ENCODE measurements at regions not wholly inside any gene's neighbourhood (a gene's known extent, or its start where the extent isn't known, plus 50 kb on each side); places are given as distances from the start of the nearest gene placed in this dataset.
"Not testable (repeated sequence)": the region's sequence is repeated elsewhere in the genome, so short reads cannot be mapped to it uniquely, and the experiment has no call there.

GRCh38 chrX:55389376-55389775 is 62.6 kb upstream of the MAGEH1 start:
- POLR2A ChIA-PET = no interaction called here
- Mint-ChIP-seq H3K36me3 (ENCODE audit: insufficient read depth, unreplicated experiment) (no peaks in the 10 kb centered on the region), H3K4me1 (ENCODE audit: insufficient read depth, unreplicated experiment) (no peaks in the 10 kb centered on the region), H3K27me3 (ENCODE audit: insufficient read depth, unreplicated experiment) (peaks cover 30% of the 10 kb centered on the region), H3K27ac (ENCODE audit: low read depth, unreplicated experiment) (no peak overlapping the region), H3K4me3 (ENCODE audit: unreplicated experiment) (no peak overlapping the region), H3K9me3 (ENCODE audit: unreplicated experiment) (peaks cover 7% of the 10 kb centered on the region)
- intact Hi-C loops (cut with micrococcal nuclease) = no loop called here
- CTCF ChIA-PET = no interaction called here
- no TSS peak for BruUV-seq (replicated peaks)
- TF ChIP-seq CTCF (IDR thresholded peaks at IDR 0.05; ENCODE audit: unreplicated experiment) = no peak
- no peak for DNase-seq (ENCODE audit: unreplicated experiment)

GRCh38 chrX:55396836-55397235 is 55.1 kb upstream of the MAGEH1 start:
- not testable (repeated sequence) for H3K36me3 Mint-ChIP-seq (ENCODE audit: insufficient read depth, unreplicated experiment)

More at GRCh38 chrX:55396836-55397235, 55.1 kb upstream of the MAGEH1 start:
- H3K4me1 Mint-ChIP-seq (ENCODE audit: insufficient read depth, unreplicated experiment); POLR2A ChIA-PET; CTCF ChIA-PET; H3K27ac Mint-ChIP-seq (ENCODE audit: low read depth, unreplicated experiment); DNase-seq (ENCODE audit: unreplicated experiment); H3K4me3 Mint-ChIP-seq (ENCODE audit: unreplicated experiment); H3K9me3 Mint-ChIP-seq (ENCODE audit: unreplicated experiment); intact Hi-C loops (cut with micrococcal nuclease); BruUV-seq (replicated peaks): not testable (repeated sequence)
- H3K27me3 Mint-ChIP-seq (ENCODE audit: insufficient read depth, unreplicated experiment) = peaks cover 50% of the 10 kb centered on the region
